ENCODE measurements at regions not wholly inside any gene's neighbourhood (a gene's known extent, or its start where the extent isn't known, plus 50 kb on each side); places are given as distances from the start of the nearest gene placed in this dataset.

GRCh38 chr18:29198834-29199233 is 1021.9 kb upstream of the CDH2 start:
- WGBS (ENCODE audit: insufficient coverage), result 70% methylated on average over 3 of the region's 3 CpGs
- Histone ChIP-seq H3K4me3 (ENCODE audit: low read length) (no peak overlapping the region), H3K27me3 (ENCODE audit: control insufficient read depth, insufficient read depth, low read length) (no peaks in the 10 kb centered on the region), H3K36me3 (ENCODE audit: control insufficient read depth, insufficient read depth, low read length) (no peaks in the 10 kb centered on the region), H3K27ac (ENCODE audit: low read length) (no peak overlapping the region), H3K4me1 (ENCODE audit: control insufficient read depth, insufficient read depth, low read length) (no peaks in the 10 kb centered on the region), H3K9me3 (replicated peaks; ENCODE audit: control insufficient read depth, low read depth, low read length) (no peaks in the 10 kb centered on the region)
- no peak for DNase-seq

DNA sequence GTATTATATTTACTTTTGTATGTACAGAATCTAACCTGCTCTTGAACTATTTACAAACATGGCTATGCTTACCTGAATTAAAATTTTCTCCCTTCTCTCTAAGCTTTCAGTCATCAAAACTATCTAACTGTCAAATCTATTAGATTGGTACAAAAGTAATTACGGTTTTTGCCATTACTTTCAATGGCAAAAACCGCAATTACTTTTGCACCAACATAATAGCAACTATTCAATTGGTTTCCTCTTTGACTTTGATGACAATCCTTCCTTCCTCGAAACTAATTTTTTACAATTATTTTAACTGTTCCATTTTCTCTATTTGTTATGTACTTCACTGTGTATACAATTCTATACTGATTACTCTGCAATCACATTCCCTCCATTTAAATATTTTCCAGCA is 1019.4 kb upstream of the CDH2 start:
- WGBS (ENCODE audit: insufficient coverage), result 100% methylated on average over 1 of the region's 3 CpGs
- Histone ChIP-seq H3K9me3 (replicated peaks; ENCODE audit: control insufficient read depth, low read depth, low read length) (no peaks in the 10 kb centered on the region), H3K4me3 (ENCODE audit: low read length) (no peak overlapping the region), H3K27me3 (ENCODE audit: control insufficient read depth, insufficient read depth, low read length) (no peaks in the 10 kb centered on the region), H3K27ac (ENCODE audit: low read length) (no peak overlapping the region), H3K36me3 (ENCODE audit: control insufficient read depth, insufficient read depth, low read length) (no peaks in the 10 kb centered on the region), H3K4me1 (ENCODE audit: control insufficient read depth, insufficient read depth, low read length) (no peaks in the 10 kb centered on the region)
- DNase-seq, result no peak

- Histone ChIP-seq H3K9me3 (replicated peaks; ENCODE audit: control insufficient read depth, low read depth, low read length) (no peaks in the 10 kb centered on the region), H3K4me1 (ENCODE audit: control insufficient read depth, insufficient read depth, low read length) (no peaks in the 10 kb centered on the region), H3K27ac (ENCODE audit: low read length) (no peak overlapping the region), H3K4me3 (ENCODE audit: low read length) (no peak overlapping the region), H3K36me3 (ENCODE audit: control insufficient read depth, insufficient read depth, low read length) (no peaks in the 10 kb centered on the region), H3K27me3 (ENCODE audit: control insufficient read depth, insufficient read depth, low read length) (no peaks in the 10 kb centered on the region)
- DNase-seq, result no peak
- WGBS (ENCODE audit: insufficient coverage), result 100% methylated on average over 2 of the region's 3 CpGs
Observed at GRCh38 chr18:29191263-29191662, 1014.3 kb upstream of the CDH2 start.

- no peaks in the 10 kb centered on the region for H3K27me3 ChIP-seq (ENCODE audit: control insufficient read depth, insufficient read depth, low read length)
- no peak overlapping the region for H3K27ac ChIP-seq (ENCODE audit: low read length)
- no peaks in the 10 kb centered on the region for H3K4me1 ChIP-seq (ENCODE audit: control insufficient read depth, insufficient read depth, low read length)
- H3K9me3 ChIP-seq (replicated peaks; ENCODE audit: control insufficient read depth, low read depth, low read length), result no peaks in the 10 kb centered on the region
- no peak overlapping the region for H3K4me3 ChIP-seq (ENCODE audit: low read length)
- no peak for DNase-seq
- no peaks in the 10 kb centered on the region for H3K36me3 ChIP-seq (ENCODE audit: control insufficient read depth, insufficient read depth, low read length)
Observed at GRCh38 chr18:29188760-29189159, 1011.8 kb upstream of the CDH2 start.

GRCh38 chr18:29185801-29186200 is 1008.9 kb upstream of the CDH2 start:
- H3K9me3 ChIP-seq (replicated peaks; ENCODE audit: control insufficient read depth, low read depth, low read length), result no peaks in the 10 kb centered on the region
- no CpG with 5 or more reads among the region's 1 CpG for WGBS (ENCODE audit: insufficient coverage)
- no peaks in the 10 kb centered on the region for H3K4me1 ChIP-seq (ENCODE audit: control insufficient read depth, insufficient read depth, low read length)
- H3K27ac ChIP-seq (ENCODE audit: low read length), result no peak overlapping the region
- no peak overlapping the region for H3K4me3 ChIP-seq (ENCODE audit: low read length)
- DNase-seq, result no peak
- no peaks in the 10 kb centered on the region for H3K27me3 ChIP-seq (ENCODE audit: control insufficient read depth, insufficient read depth, low read length)
- H3K36me3 ChIP-seq (ENCODE audit: control insufficient read depth, insufficient read depth, low read length), result no peaks in the 10 kb centered on the region

GRCh38 chr18:29184654-29185053 is 1007.7 kb upstream of the CDH2 start:
- Histone ChIP-seq H3K4me1 (ENCODE audit: control insufficient read depth, insufficient read depth, low read length) (no peaks in the 10 kb centered on the region), H3K9me3 (replicated peaks; ENCODE audit: control insufficient read depth, low read depth, low read length) (no peaks in the 10 kb centered on the region), H3K27me3 (ENCODE audit: control insufficient read depth, insufficient read depth, low read length) (no peaks in the 10 kb centered on the region), H3K27ac (ENCODE audit: low read length) (no peak overlapping the region), H3K36me3 (ENCODE audit: control insufficient read depth, insufficient read depth, low read length) (no peaks in the 10 kb centered on the region), H3K4me3 (ENCODE audit: low read length) (no peak overlapping the region)
- no peak for DNase-seq
- 89% methylated on average over 4 of the region's 7 CpGs for WGBS (ENCODE audit: insufficient coverage)

- H3K36me3 ChIP-seq (ENCODE audit: control insufficient read depth, insufficient read depth, low read length), result no peaks in the 10 kb centered on the region
- no peaks in the 10 kb centered on the region for H3K9me3 ChIP-seq (replicated peaks; ENCODE audit: control insufficient read depth, low read depth, low read length)
- no peaks in the 10 kb centered on the region for H3K4me1 ChIP-seq (ENCODE audit: control insufficient read depth, insufficient read depth, low read length)
- H3K27ac ChIP-seq (ENCODE audit: low read length), result no peak overlapping the region
- no peaks in the 10 kb centered on the region for H3K27me3 ChIP-seq (ENCODE audit: control insufficient read depth, insufficient read depth, low read length)
- H3K4me3 ChIP-seq (ENCODE audit: low read length), result no peak overlapping the region
- DNase-seq, result peak; percentile 71
- WGBS (ENCODE audit: insufficient coverage), result no CpG with 5 or more reads among the region's 3 CpGs
Observed at GRCh38 chr18:29181151-29181901, 1004.4 kb upstream of the CDH2 start.

DNA sequence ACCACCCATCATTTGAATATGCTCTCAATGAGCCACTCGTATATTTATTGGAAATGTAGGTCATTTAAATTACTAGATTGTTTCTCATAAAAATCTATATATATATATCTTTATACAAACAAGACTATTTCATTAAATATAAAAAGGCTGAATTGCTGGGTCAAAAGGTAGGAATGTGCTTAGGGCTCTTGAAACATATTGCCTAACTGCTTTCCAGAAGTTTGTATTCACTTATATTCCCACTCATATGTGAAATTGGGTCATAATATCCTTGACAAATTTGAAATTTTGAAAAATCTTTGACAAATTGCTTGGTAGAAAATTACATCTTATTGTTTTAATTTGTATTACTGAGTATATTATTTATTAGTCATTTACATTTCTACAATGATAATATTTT is 999.8 kb upstream of the CDH2 start:
- DNase-seq, result peak; percentile 39
- Histone ChIP-seq H3K4me1 (ENCODE audit: control insufficient read depth, insufficient read depth, low read length) (no peaks in the 10 kb centered on the region), H3K4me3 (ENCODE audit: low read length) (no peak overlapping the region), H3K27ac (ENCODE audit: low read length) (no peak overlapping the region), H3K9me3 (replicated peaks; ENCODE audit: control insufficient read depth, low read depth, low read length) (no peaks in the 10 kb centered on the region), H3K36me3 (ENCODE audit: control insufficient read depth, insufficient read depth, low read length) (no peaks in the 10 kb centered on the region), H3K27me3 (ENCODE audit: control insufficient read depth, insufficient read depth, low read length) (no peaks in the 10 kb centered on the region)
- WGBS (ENCODE audit: insufficient coverage), result no CpG with 5 or more reads among the region's 1 CpG

DNA sequence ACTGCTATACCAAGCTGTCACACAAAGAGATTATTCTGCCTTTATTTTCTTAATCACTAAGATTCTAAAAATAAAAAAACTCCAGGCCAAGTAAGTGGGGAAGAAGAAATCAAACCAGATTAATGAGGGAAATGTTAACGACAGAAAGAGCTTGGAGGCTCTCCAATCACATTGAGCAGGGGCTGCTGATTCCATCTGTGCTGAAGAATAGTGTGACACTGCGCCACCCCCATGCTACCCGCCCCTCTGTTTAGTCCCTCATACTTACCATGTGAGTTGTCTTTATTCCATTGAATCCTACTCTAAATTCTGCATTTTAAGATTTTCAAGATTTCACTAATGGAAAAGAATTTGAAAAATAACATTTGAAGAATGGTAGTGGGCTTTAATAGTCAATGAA is 998.0 kb upstream of the CDH2 start:
- Histone ChIP-seq H3K27me3 (ENCODE audit: control insufficient read depth, insufficient read depth, low read length) (no peaks in the 10 kb centered on the region), H3K36me3 (ENCODE audit: control insufficient read depth, insufficient read depth, low read length) (no peaks in the 10 kb centered on the region), H3K9me3 (replicated peaks; ENCODE audit: control insufficient read depth, low read depth, low read length) (no peaks in the 10 kb centered on the region), H3K27ac (ENCODE audit: low read length) (no peak overlapping the region), H3K4me1 (ENCODE audit: control insufficient read depth, insufficient read depth, low read length) (no peaks in the 10 kb centered on the region), H3K4me3 (ENCODE audit: low read length) (no peak overlapping the region)
- WGBS (ENCODE audit: insufficient coverage), result no CpG with 5 or more reads among the region's 3 CpGs
- DNase-seq, result no peak

GRCh38 chr18:29172756-29173067 is 995.8 kb upstream of the CDH2 start:
- Histone ChIP-seq H3K9me3 (replicated peaks; ENCODE audit: control insufficient read depth, low read depth, low read length) (no peaks in the 10 kb centered on the region), H3K27ac (ENCODE audit: low read length) (no peak overlapping the region), H3K4me1 (ENCODE audit: control insufficient read depth, insufficient read depth, low read length) (no peaks in the 10 kb centered on the region), H3K36me3 (ENCODE audit: control insufficient read depth, insufficient read depth, low read length) (no peaks in the 10 kb centered on the region), H3K27me3 (ENCODE audit: control insufficient read depth, insufficient read depth, low read length) (no peaks in the 10 kb centered on the region), H3K4me3 (ENCODE audit: low read length) (no peak overlapping the region)
- peak; percentile 81 for DNase-seq
- WGBS (ENCODE audit: insufficient coverage), result no CpG with 5 or more reads among the region's 1 CpG

Measured in muscle of leg (tissue), 3 donors.